ENCODE measurements at regions not wholly inside any gene's neighbourhood (a gene's known extent, or its start where the extent isn't known, plus 50 kb on each side); places are given as distances from the start of the nearest gene placed in this dataset.

DNA sequence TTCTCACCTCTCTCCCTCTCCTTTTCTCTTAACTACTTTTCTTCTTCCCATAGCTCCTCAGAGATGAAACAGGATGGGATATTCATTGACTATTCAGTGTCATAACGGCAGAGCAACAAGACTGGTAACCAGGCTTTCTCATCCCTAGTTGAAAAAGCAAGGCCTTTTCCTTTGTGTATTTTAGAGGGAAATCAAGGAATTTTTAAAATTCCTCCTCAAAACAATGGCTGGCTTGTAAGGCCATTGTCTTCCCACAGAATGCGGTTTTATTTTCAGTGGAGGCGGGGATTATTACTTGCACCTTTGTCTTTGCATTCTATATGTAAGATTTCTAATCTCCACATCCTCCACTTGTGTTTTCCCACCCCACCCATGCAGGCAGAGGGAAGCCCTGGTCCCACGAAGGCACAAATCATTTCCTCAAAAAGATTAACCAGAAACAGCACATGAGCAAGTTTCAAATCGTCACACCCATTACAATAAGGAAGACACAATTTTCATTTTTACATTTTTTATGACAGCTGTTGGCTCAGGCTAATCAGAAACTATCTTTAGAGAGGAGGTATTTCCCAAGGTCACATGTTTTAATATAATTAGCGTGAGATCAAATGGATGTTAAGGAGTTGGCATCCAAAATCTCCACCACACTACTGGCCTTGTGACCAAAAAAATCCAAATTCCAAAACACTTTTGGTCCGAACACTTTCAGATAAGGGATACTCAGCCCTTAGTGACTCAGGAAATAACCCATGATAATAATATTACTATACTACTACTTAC is 53.0 kb upstream of the KDR start:
- TF ChIP-seq NFRKB (IDR thresholded peaks at IDR 0.05) (no peak), FOXM1 (IDR thresholded peaks at IDR 0.05; ENCODE audit: borderline replicate concordance) (no peak), ARNT (IDR thresholded peaks at IDR 0.05) (no peak), ZNF384 (IDR thresholded peaks at IDR 0.05) (no peak), SP1 (IDR thresholded peaks at IDR 0.05) (no peak), LEF1 (IDR thresholded peaks at IDR 0.05; ENCODE audit: borderline replicate concordance) (no peak), TARDBP (IDR thresholded peaks at IDR 0.05) (no peak), SUZ12 (IDR thresholded peaks at IDR 0.05) (no peak)

Data from HEK293T (cell line).